ENCODE measurements at regions not wholly inside any gene's neighbourhood (a gene's known extent, or its start where the extent isn't known, plus 50 kb on each side); places are given as distances from the start of the nearest gene placed in this dataset.

DNA sequence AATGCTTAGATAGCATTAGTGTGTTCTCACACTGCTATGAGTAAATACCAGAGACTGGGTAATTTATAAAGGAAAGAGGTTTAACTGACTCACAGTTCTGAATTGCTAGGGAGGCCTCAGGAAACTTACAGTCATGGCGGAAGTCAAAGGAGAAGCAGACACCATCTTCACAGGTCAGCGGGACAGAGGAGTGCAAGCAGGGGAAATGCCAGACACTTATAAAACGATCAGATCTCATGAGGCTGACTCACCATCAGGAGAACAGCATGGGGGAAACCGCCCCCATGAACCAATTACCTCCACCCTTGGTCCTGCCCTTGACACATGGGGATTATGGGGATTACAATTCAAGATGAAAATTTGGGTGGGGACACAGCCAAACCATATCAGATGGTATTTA lies 381.5 kb upstream of the DPPA4 start:
- CTCF ChIA-PET: no interaction called here
- Mint-ChIP-seq H3K36me3 (ENCODE audit: insufficient read depth, unreplicated experiment) (no peaks in the 10 kb centered on the region), H3K27me3 (ENCODE audit: unreplicated experiment) (no peaks in the 10 kb centered on the region), H3K27ac (ENCODE audit: unreplicated experiment) (no peak overlapping the region), H3K4me3 (ENCODE audit: low read depth, unreplicated experiment) (no peak overlapping the region), H3K9me3 (ENCODE audit: low read depth, unreplicated experiment) (no peaks in the 10 kb centered on the region), H3K4me1 (ENCODE audit: low read depth, unreplicated experiment) (peaks cover 6% of the 10 kb centered on the region)
- intact Hi-C loops (cut with micrococcal nuclease; ENCODE audit: unreplicated experiment): no loop called here
- TF ChIP-seq, protein P1, sequence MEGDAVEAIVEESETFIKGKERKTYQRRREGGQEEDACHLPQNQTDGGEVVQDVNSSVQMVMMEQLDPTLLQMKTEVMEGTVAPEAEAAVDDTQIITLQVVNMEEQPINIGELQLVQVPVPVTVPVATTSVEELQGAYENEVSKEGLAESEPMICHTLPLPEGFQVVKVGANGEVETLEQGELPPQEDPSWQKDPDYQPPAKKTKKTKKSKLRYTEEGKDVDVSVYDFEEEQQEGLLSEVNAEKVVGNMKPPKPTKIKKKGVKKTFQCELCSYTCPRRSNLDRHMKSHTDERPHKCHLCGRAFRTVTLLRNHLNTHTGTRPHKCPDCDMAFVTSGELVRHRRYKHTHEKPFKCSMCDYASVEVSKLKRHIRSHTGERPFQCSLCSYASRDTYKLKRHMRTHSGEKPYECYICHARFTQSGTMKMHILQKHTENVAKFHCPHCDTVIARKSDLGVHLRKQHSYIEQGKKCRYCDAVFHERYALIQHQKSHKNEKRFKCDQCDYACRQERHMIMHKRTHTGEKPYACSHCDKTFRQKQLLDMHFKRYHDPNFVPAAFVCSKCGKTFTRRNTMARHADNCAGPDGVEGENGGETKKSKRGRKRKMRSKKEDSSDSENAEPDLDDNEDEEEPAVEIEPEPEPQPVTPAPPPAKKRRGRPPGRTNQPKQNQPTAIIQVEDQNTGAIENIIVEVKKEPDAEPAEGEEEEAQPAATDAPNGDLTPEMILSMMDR (IDR thresholded peaks at IDR 0.05; ENCODE audit: unreplicated experiment): no peak
- DNase-seq: no peak
- BruUV-seq (replicated peaks): no TSS peak

DNA sequence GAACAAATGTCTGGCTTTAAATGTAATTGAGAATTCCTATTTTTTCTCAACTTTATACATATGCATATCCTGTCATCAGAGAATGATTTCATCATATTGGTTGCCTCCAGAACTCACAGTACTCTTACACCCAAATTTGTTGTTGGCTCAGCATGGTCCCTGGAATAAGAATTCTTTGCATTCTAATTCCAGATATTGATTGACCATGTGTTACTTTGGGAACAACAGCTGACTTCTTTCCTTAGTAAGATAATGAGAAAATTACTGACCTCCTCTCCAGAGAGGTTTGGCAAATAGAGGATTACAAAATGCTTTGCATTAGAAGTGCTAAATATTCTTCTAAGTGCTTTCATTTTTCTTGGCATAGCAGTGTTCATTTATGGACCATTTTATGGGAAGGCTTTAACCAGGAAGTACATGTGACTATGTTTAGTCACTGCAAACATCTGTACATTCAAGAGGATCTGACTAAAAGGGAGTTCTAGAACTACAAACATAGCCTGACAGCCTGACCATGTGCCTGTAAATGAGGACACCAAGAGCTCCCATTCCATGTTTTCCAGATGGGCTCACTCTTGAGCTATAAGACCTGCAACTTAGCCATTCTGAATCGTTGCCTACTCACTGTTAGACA lies 391.6 kb upstream of the DPPA4 start:
- no peaks in the 10 kb centered on the region for H3K36me3 Mint-ChIP-seq (ENCODE audit: insufficient read depth, unreplicated experiment)
- intact Hi-C loops (cut with micrococcal nuclease; ENCODE audit: unreplicated experiment): no loop called here
- no TSS peak for BruUV-seq (replicated peaks)
- no peaks in the 10 kb centered on the region for H3K27me3 Mint-ChIP-seq (ENCODE audit: unreplicated experiment)
- H3K4me3 Mint-ChIP-seq (ENCODE audit: low read depth, unreplicated experiment): no peak overlapping the region
- DNase-seq: no peak
- H3K4me1 Mint-ChIP-seq (ENCODE audit: low read depth, unreplicated experiment): peaks cover 28% of the 10 kb centered on the region
- TF ChIP-seq, protein P1 (IDR thresholded peaks at IDR 0.05; ENCODE audit: unreplicated experiment): no peak
- CTCF ChIA-PET: no interaction called here
- no peaks in the 10 kb centered on the region for H3K9me3 Mint-ChIP-seq (ENCODE audit: low read depth, unreplicated experiment)
- no peak overlapping the region for H3K27ac Mint-ChIP-seq (ENCODE audit: unreplicated experiment)

DNA sequence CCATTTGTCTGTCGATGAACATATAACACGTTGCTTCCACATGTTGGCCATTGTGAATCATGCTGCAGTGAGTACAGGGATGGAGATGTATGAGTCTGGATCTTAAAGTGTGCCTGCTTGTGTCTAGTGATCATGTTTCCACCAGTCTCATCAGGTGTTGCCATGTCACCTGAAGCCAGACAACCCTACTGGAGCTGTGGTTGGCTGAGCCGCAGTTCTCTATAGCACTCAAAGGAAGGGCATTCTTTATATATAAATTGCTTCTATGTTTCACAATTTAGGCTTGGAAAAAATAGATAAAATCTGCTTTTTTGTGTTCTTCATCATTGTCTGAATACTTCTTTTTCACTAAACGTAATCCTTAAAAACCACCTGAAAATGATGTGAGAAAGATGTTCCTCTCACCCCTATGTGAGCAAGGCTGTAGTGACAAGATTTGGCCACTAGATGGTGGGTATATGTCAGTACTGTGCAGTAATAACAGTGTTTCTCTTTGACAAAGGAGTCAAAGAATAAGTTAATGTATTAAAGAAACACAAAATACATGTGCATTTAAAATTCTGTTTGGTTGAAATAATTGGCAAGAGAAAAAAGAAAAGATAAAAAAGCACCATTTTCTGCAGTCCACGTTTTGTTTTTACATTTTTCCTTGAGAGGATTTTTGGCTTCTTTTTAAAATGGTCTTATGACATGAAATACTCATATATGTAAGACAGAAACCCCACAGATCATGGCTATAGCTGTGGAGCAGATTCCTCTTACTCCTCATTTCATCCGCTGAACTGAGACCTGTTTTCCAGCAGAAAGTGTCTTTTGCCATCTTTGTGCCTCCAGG lies 394.5 kb upstream of the DPPA4 start:
- H3K4me1 Mint-ChIP-seq (ENCODE audit: low read depth, unreplicated experiment): peaks cover 36% of the 10 kb centered on the region
- intact Hi-C loops (cut with micrococcal nuclease; ENCODE audit: unreplicated experiment): loop anchor here (5.0 kb wide), 4 partner anchors 175 to 1805 kb away; no protein-coding TSS in a partner anchor
- TF ChIP-seq, protein P1 (IDR thresholded peaks at IDR 0.05; ENCODE audit: unreplicated experiment): peak; percentile 58
- no peaks in the 10 kb centered on the region for H3K9me3 Mint-ChIP-seq (ENCODE audit: low read depth, unreplicated experiment)
- no peak overlapping the region for H3K27ac Mint-ChIP-seq (ENCODE audit: unreplicated experiment)
- BruUV-seq (replicated peaks): no TSS peak
- CTCF ChIA-PET: no interaction called here
- H3K4me3 Mint-ChIP-seq (ENCODE audit: low read depth, unreplicated experiment): no peak overlapping the region
- H3K36me3 Mint-ChIP-seq (ENCODE audit: insufficient read depth, unreplicated experiment): no peaks in the 10 kb centered on the region
- no peaks in the 10 kb centered on the region for H3K27me3 Mint-ChIP-seq (ENCODE audit: unreplicated experiment)
- peak; percentile 63 for DNase-seq

DNA sequence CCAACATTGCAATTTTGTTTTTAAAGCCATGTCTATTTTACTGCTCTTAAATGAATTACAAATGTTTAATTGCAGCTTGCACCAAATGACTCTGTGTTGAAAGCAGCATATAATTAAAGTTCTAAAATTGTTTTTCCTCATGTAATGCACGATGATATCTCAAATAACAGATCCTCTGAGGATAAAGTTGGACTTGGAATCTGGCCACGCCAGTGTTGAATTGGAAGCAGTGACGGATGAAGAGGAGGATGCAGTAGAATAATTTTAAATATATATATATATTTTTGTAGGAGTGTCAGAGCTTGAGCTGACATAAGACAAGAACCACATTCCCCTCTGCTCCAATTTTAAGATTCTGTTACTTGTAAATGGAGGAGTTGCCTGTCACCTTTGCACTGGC lies 406.6 kb upstream of the DPPA4 start:
- no TSS peak for BruUV-seq (replicated peaks)
- TF ChIP-seq, protein P1 (IDR thresholded peaks at IDR 0.05; ENCODE audit: unreplicated experiment): no peak
- DNase-seq: no peak
- Mint-ChIP-seq H3K4me3 (ENCODE audit: low read depth, unreplicated experiment) (no peak overlapping the region), H3K36me3 (ENCODE audit: insufficient read depth, unreplicated experiment) (no peaks in the 10 kb centered on the region), H3K27ac (ENCODE audit: unreplicated experiment) (no peak overlapping the region), H3K27me3 (ENCODE audit: unreplicated experiment) (no peaks in the 10 kb centered on the region), H3K4me1 (ENCODE audit: low read depth, unreplicated experiment) (no peaks in the 10 kb centered on the region), H3K9me3 (ENCODE audit: low read depth, unreplicated experiment) (peaks cover 3% of the 10 kb centered on the region)
- intact Hi-C loops (cut with micrococcal nuclease; ENCODE audit: unreplicated experiment): no loop called here
- CTCF ChIA-PET: interaction anchor here (0.6 kb wide), 1 partner anchor 37 kb away, joined by 4 read pairs; no protein-coding TSS in a partner anchor

Data from Calu3 (cell line).